Osteoblast (primary cell): ENCODE measurements at regions not wholly inside any gene's neighbourhood (a gene's known extent, or its start where the extent isn't known, plus 50 kb on each side); places are given as distances from the start of the nearest gene placed in this dataset.
A peak's percentile ranks its signal among the peaks of the same experiment; 100 is the strongest.

Experiments used
- DNase-seq: peaks from one replicate; pipeline ENCODE4 v3.0.0; 2011; ENCODE audit warnings: low spot score, mixed read lengths; ENCODE audit not compliant: insufficient read length; ENCODE audit errors: missing footprints
- H2AFZ ChIP-seq: 2 replicates; pipeline ENCODE4 v1.6.0; 2011; ENCODE audit warnings: mild to moderate bottlenecking, low read length
- H3K27ac ChIP-seq: 2 replicates; pipeline ENCODE4 v1.5.1; 2011; ENCODE audit warnings: mild to moderate bottlenecking, low read depth, low read length, moderate library complexity
- H3K27me3 ChIP-seq: 2 replicates; pipeline ENCODE4 v1.6.0; 2012; ENCODE audit warnings: mild to moderate bottlenecking, control low read depth, inconsistent platforms, low read length, moderate library complexity; ENCODE audit not compliant: insufficient read depth
- H3K36me3 ChIP-seq: 2 replicates; pipeline ENCODE4 v1.5.1; 2011; ENCODE audit warnings: mild to moderate bottlenecking, low read length, control low read depth, moderate library complexity; ENCODE audit not compliant: insufficient read depth
- H3K4me1 ChIP-seq: 2 replicates; pipeline ENCODE4 v1.5.1; 2011; ENCODE audit warnings: mild to moderate bottlenecking, low read length, control low read depth, moderate library complexity; ENCODE audit not compliant: insufficient read depth
- H3K4me2 ChIP-seq: 2 replicates; pipeline ENCODE4 v1.6.0; 2011; ENCODE audit warnings: mild to moderate bottlenecking, low read length; ENCODE audit not compliant: insufficient read depth
- H3K4me3 ChIP-seq: fragments of 200-600 bp; sonication (generic); 3 replicates; pipeline ENCODE4 v1.5.1; 2012; ENCODE audit warnings: mild to moderate bottlenecking, low read length, inconsistent platforms; ENCODE audit not compliant: insufficient read depth
- H3K79me2 ChIP-seq: 2 replicates; pipeline ENCODE4 v1.6.0; 2012; ENCODE audit warnings: mild to moderate bottlenecking, low read length, control low read depth, inconsistent platforms; ENCODE audit not compliant: insufficient read depth
- H3K9me3 ChIP-seq: 2 replicates; pipeline ENCODE4 v1.5.1; 2011; ENCODE audit warnings: low read depth, low read length, control low read depth
- H4K20me1 ChIP-seq: 2 replicates; pipeline ENCODE4 v1.6.0; 2012; ENCODE audit warnings: mild to moderate bottlenecking, low read length, control low read depth; ENCODE audit not compliant: insufficient read depth
- CTCF ChIP-seq: IDR thresholded peaks from 2 replicates; pipeline ENCODE4 v1.5.1; 2011; ENCODE audit warnings: mild to moderate bottlenecking, low read depth, low read length, moderate library complexity; ENCODE audit errors: extremely low read depth

- no peak for DNase-seq
- Histone ChIP-seq H3K36me3 (no peaks in the 10 kb centered on the region), H3K27ac (no peak overlapping the region), H2AFZ (no peak overlapping the region), H3K9me3 (no peaks in the 10 kb centered on the region), H3K4me3 (no peak overlapping the region), H3K4me2 (no peak overlapping the region), H3K4me1 (no peaks in the 10 kb centered on the region), H4K20me1 (peaks cover 28% of the 10 kb centered on the region), H3K79me2 (peaks cover 98% of the 10 kb centered on the region), H3K27me3 (no peaks in the 10 kb centered on the region)
- no peak for TF ChIP-seq CTCF
Measured at GRCh38 chr13:74035896-74036295, 98.3 kb downstream of the KLF12 start.

- H3K27me3 ChIP-seq = no peaks in the 10 kb centered on the region
- H3K4me3 ChIP-seq = peak overlapping the region; percentile 48
- no peak overlapping the region for H2AFZ ChIP-seq
- no peak for DNase-seq
- H3K36me3 ChIP-seq = no peaks in the 10 kb centered on the region
- H3K9me3 ChIP-seq = no peaks in the 10 kb centered on the region
- peak overlapping the region; percentile 73 for H3K4me2 ChIP-seq
- H3K79me2 ChIP-seq = peaks cover 96% of the 10 kb centered on the region
- TF ChIP-seq CTCF = no peak
- H4K20me1 ChIP-seq = peaks cover 18% of the 10 kb centered on the region
- no peaks in the 10 kb centered on the region for H3K4me1 ChIP-seq
- peak overlapping the region; percentile 40 for H3K27ac ChIP-seq
Measured at GRCh38 chr13:74032325-74032724, 101.9 kb downstream of the KLF12 start.

- H4K20me1 ChIP-seq = peaks cover 4% of the 10 kb centered on the region
- no peak overlapping the region for H3K27ac ChIP-seq
- peaks cover 13% of the 10 kb centered on the region for H3K36me3 ChIP-seq
- H3K27me3 ChIP-seq = no peaks in the 10 kb centered on the region
- H3K4me2 ChIP-seq = no peak overlapping the region
- H3K79me2 ChIP-seq = peaks cover 95% of the 10 kb centered on the region
- DNase-seq = no peak
- H3K4me3 ChIP-seq = no peak overlapping the region
- no peak overlapping the region for H2AFZ ChIP-seq
- no peaks in the 10 kb centered on the region for H3K4me1 ChIP-seq
- TF ChIP-seq CTCF = no peak
- H3K9me3 ChIP-seq = no peaks in the 10 kb centered on the region
Measured at GRCh38 chr13:74027161-74027779, 106.9 kb downstream of the KLF12 start.

- DNase-seq = no peak
Measured at GRCh38 chr13:74026753-74027152, 107.5 kb downstream of the KLF12 start.

More at GRCh38 chr13:74026753-74027152, 107.5 kb downstream of the KLF12 start:
- no peak overlapping the region for H3K27ac ChIP-seq
- TF ChIP-seq CTCF = no peak
- peaks cover 95% of the 10 kb centered on the region for H3K79me2 ChIP-seq
- peaks cover 18% of the 10 kb centered on the region for H3K36me3 ChIP-seq
- H3K4me2 ChIP-seq = no peak overlapping the region
- H4K20me1 ChIP-seq = peaks cover 3% of the 10 kb centered on the region
- H3K4me3 ChIP-seq = no peak overlapping the region
- no peaks in the 10 kb centered on the region for H3K9me3 ChIP-seq
- no peaks in the 10 kb centered on the region for H3K4me1 ChIP-seq
- no peaks in the 10 kb centered on the region for H3K27me3 ChIP-seq
- H2AFZ ChIP-seq = no peak overlapping the region
